Esophagus muscularis mucosa (tissue), 4 donors: ENCODE measurements at regions not wholly inside any gene's neighbourhood (a gene's known extent, or its start where the extent isn't known, plus 50 kb on each side); places are given as distances from the start of the nearest gene placed in this dataset.

ENCODE experiments used
- CTCF ChIP-seq, 3 experiments: fragments of 200-600 bp in 2 of 3; fragments of 450-650 bp in 1 of 3; sonication (generic) in 2 of 3; IDR thresholded peaks; one replicate each; pipeline ENCODE4 v1.5.1; 2017 to 2019; ENCODE audit warnings: antibody characterized with exemption in 3 of 3, mild to moderate bottlenecking in 2 of 3, moderate library complexity in 1 of 3
- EP300 ChIP-seq: sonication (generic); formaldehyde crosslinking; IDR thresholded peaks from one replicate; pipeline ENCODE4 v1.6.1; 2017; ENCODE audit warnings: antibody characterized with exemption
- POLR2A ChIP-seq: fragments of 450-650 bp; IDR thresholded peaks from one replicate; pipeline ENCODE4 v1.6.1; 2017; ENCODE audit warnings: antibody characterized with exemption, moderate library complexity, mild to moderate bottlenecking, low read depth

- TF ChIP-seq CTCF (IDR thresholded peaks at IDR 0.05) (no peak), EP300 (no peak), POLR2A (no peak)
These were observed 106.3 kb upstream of the TBX3 start for GRCh38 chr12:114790276-114790675.
